GM19240 (cell line): ENCODE measurements at regions not wholly inside any gene's neighbourhood (a gene's known extent, or its start where the extent isn't known, plus 50 kb on each side); places are given as distances from the start of the nearest gene placed in this dataset.

ENCODE experiments used
- DNase-seq: peaks from one replicate; pipeline ENCODE4 v3.0.0; 2011; ENCODE audit warnings: low spot score; ENCODE audit not compliant: insufficient read length

- no peak for DNase-seq
Measured at GRCh38 chr6:151701911-151702562, 105.4 kb upstream of the ESR1 start.

GRCh38 chr6:151702851-151703658 lies 104.4 kb upstream of the ESR1 start:
- DNase-seq: no peak

- no peak for DNase-seq
Measured at GRCh38 chr6:151704383-151704782, 103.1 kb upstream of the ESR1 start.

GRCh38 chr6:151705993-151706733 lies 101.3 kb upstream of the ESR1 start:
- DNase-seq: no peak

- DNase-seq: no peak
Measured at GRCh38 chr6:151709329-151709728, 98.2 kb upstream of the ESR1 start.

- no peak for DNase-seq
Measured at GRCh38 chr6:151716526-151716932, 91.0 kb upstream of the ESR1 start.

GRCh38 chr6:151719070-151719469 lies 88.4 kb upstream of the ESR1 start:
- DNase-seq: no peak

- no peak for DNase-seq
Measured at GRCh38 chr6:151721146-151721545, 86.3 kb upstream of the ESR1 start.

GRCh38 chr6:151721671-151722070 lies 85.8 kb upstream of the ESR1 start:
- no peak for DNase-seq

- DNase-seq: no peak
Measured at GRCh38 chr6:151722342-151722741, 85.1 kb upstream of the ESR1 start.

- DNase-seq: no peak
Measured at GRCh38 chr6:151723152-151723551, 84.3 kb upstream of the ESR1 start.

GRCh38 chr6:151729829-151730495 lies 77.5 kb upstream of the ESR1 start:
- no peak for DNase-seq

- no peak for DNase-seq
Measured at GRCh38 chr6:151730496-151730870, 77.0 kb upstream of the ESR1 start.

GRCh38 chr6:151731313-151731712 lies 76.2 kb upstream of the ESR1 start:
- DNase-seq: no peak

GRCh38 chr6:151733680-151734320 lies 73.7 kb upstream of the ESR1 start:
- no peak for DNase-seq

- DNase-seq: no peak
Measured at GRCh38 chr6:151738267-151738666, 69.2 kb upstream of the ESR1 start.

GRCh38 chr6:151738960-151739359 lies 68.5 kb upstream of the ESR1 start:
- no peak for DNase-seq

GRCh38 chr6:151740820-151741219 lies 66.7 kb upstream of the ESR1 start:
- no peak for DNase-seq

- no peak for DNase-seq
Measured at GRCh38 chr6:151747896-151748295, 59.6 kb upstream of the ESR1 start.

GRCh38 chr6:151749341-151749740 lies 58.1 kb upstream of the ESR1 start:
- no peak for DNase-seq

- DNase-seq: no peak
Measured at GRCh38 chr6:151753581-151753980, 53.9 kb upstream of the ESR1 start.
